ENCODE measurements at regions not wholly inside any gene's neighbourhood (a gene's known extent, or its start where the extent isn't known, plus 50 kb on each side); places are given as distances from the start of the nearest gene placed in this dataset.

DNA sequence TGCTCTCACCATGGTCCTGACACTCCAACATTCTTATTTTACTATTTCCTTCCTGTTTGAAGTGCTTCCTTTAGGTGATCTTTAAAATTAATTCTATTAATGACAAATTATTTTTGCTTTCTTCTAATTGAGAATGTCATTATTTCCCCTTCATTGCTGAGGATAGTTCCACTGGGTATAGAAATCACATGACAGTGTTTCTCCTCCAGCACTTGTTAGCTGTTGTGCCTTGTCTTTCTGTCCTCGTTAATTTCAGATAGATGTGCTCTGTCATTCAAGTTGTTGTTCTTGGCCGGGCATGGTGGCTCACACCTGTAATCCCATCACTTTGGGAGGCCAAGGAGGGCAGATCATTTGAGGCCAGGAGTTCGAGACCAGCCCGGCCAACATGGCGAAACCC, 321.0 kb upstream of the RAB6C start:
- no peak overlapping the region for H3K4me3 ChIP-seq (ENCODE audit: low read depth in 1 of 3, low read length in 3 of 3)
- 89% methylated on average over 5 of the region's 5 CpGs for WGBS
- no peak for DNase-seq (ENCODE audit: low spot score)
- no peaks in the 10 kb centered on the region for H3K36me3 ChIP-seq (ENCODE audit: control insufficient read depth in 4 of 4, insufficient read depth in 3 of 4, low read depth in 1 of 4, low read length in 3 of 4)
- H3K27me3 ChIP-seq (ENCODE audit: control insufficient read depth in 4 of 4, insufficient read depth in 4 of 4, low read length in 3 of 4): no peaks in the 10 kb centered on the region
- H3K9me3 ChIP-seq (ENCODE audit: control insufficient read depth in 4 of 4, low read length in 3 of 4): peaks cover 0 to 5% (median 2%) of the 10 kb centered on the region in 4 donors
- no peak overlapping the region for H3K27ac ChIP-seq (ENCODE audit: low read depth in 1 of 2, low read length in 2 of 2)
- no peak overlapping the region for H3K9ac ChIP-seq (ENCODE audit: low read depth in 1 of 2, low read length in 2 of 2)
- TF ChIP-seq, protein P1, sequence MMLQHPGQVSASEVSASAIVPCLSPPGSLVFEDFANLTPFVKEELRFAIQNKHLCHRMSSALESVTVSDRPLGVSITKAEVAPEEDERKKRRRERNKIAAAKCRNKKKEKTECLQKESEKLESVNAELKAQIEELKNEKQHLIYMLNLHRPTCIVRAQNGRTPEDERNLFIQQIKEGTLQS (IDR thresholded peaks at IDR 0.05): no peak
- TF ChIP-seq SP1 (IDR thresholded peaks at IDR 0.05) (no peak), TAF1 (conservative IDR thresholded peaks at IDR 0.05) (no peak)
- no peaks in the 10 kb centered on the region for H3K4me1 ChIP-seq (ENCODE audit: control insufficient read depth in 4 of 4, insufficient read depth in 4 of 4, low read length in 3 of 4)

- Histone ChIP-seq H3K4me3 (ENCODE audit: low read depth in 1 of 3, low read length in 3 of 3) (no peak overlapping the region), H3K9me3 (ENCODE audit: control insufficient read depth in 4 of 4, low read length in 3 of 4) (peaks cover 0 to 5% (median 2%) of the 10 kb centered on the region in 4 donors), H3K36me3 (ENCODE audit: control insufficient read depth in 4 of 4, insufficient read depth in 3 of 4, low read depth in 1 of 4, low read length in 3 of 4) (no peaks in the 10 kb centered on the region), H3K4me1 (ENCODE audit: control insufficient read depth in 4 of 4, insufficient read depth in 4 of 4, low read length in 3 of 4) (no peaks in the 10 kb centered on the region), H3K9ac (ENCODE audit: low read depth in 1 of 2, low read length in 2 of 2) (no peak overlapping the region), H3K27me3 (ENCODE audit: control insufficient read depth in 4 of 4, insufficient read depth in 4 of 4, low read length in 3 of 4) (peaks cover 0 to 3% (median 0%) of the 10 kb centered on the region in 4 donors), H3K27ac (ENCODE audit: low read depth in 1 of 2, low read length in 2 of 2) (no peak overlapping the region)
- DNase-seq (ENCODE audit: low spot score): no peak
- 86% methylated on average over 1 of the region's 1 CpG for WGBS
- TF ChIP-seq HNF4A (conservative IDR thresholded peaks at IDR 0.05) (no peak), RXRA (IDR thresholded peaks at IDR 0.05) (no peak), ZBTB33 (IDR thresholded peaks at IDR 0.05) (no peak), JUND (IDR thresholded peaks at IDR 0.05) (no peak), FOXA2 (IDR thresholded peaks at IDR 0.05) (no peak), HNF4G (IDR thresholded peaks at IDR 0.05) (no peak), GABPA (IDR thresholded peaks at IDR 0.05 in 1 of 2, conservative IDR thresholded peaks at IDR 0.05 in 1 of 2) (no peak), SP1 (IDR thresholded peaks at IDR 0.05) (no peak), TAF1 (conservative IDR thresholded peaks at IDR 0.05) (no peak), YY1 (IDR thresholded peaks at IDR 0.05) (no peak), RAD21 (IDR thresholded peaks at IDR 0.05) (no peak), NR2F2 (IDR thresholded peaks at IDR 0.05) (no peak)
- TF ChIP-seq, protein P2, sequence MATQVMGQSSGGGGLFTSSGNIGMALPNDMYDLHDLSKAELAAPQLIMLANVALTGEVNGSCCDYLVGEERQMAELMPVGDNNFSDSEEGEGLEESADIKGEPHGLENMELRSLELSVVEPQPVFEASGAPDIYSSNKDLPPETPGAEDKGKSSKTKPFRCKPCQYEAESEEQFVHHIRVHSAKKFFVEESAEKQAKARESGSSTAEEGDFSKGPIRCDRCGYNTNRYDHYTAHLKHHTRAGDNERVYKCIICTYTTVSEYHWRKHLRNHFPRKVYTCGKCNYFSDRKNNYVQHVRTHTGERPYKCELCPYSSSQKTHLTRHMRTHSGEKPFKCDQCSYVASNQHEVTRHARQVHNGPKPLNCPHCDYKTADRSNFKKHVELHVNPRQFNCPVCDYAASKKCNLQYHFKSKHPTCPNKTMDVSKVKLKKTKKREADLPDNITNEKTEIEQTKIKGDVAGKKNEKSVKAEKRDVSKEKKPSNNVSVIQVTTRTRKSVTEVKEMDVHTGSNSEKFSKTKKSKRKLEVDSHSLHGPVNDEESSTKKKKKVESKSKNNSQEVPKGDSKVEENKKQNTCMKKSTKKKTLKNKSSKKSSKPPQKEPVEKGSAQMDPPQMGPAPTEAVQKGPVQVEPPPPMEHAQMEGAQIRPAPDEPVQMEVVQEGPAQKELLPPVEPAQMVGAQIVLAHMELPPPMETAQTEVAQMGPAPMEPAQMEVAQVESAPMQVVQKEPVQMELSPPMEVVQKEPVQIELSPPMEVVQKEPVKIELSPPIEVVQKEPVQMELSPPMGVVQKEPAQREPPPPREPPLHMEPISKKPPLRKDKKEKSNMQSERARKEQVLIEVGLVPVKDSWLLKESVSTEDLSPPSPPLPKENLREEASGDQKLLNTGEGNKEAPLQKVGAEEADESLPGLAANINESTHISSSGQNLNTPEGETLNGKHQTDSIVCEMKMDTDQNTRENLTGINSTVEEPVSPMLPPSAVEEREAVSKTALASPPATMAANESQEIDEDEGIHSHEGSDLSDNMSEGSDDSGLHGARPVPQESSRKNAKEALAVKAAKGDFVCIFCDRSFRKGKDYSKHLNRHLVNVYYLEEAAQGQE (IDR thresholded peaks at IDR 0.05): no peak
- TF ChIP-seq, protein P1 (IDR thresholded peaks at IDR 0.05): no peak
- TF ChIP-seq, protein P3, sequence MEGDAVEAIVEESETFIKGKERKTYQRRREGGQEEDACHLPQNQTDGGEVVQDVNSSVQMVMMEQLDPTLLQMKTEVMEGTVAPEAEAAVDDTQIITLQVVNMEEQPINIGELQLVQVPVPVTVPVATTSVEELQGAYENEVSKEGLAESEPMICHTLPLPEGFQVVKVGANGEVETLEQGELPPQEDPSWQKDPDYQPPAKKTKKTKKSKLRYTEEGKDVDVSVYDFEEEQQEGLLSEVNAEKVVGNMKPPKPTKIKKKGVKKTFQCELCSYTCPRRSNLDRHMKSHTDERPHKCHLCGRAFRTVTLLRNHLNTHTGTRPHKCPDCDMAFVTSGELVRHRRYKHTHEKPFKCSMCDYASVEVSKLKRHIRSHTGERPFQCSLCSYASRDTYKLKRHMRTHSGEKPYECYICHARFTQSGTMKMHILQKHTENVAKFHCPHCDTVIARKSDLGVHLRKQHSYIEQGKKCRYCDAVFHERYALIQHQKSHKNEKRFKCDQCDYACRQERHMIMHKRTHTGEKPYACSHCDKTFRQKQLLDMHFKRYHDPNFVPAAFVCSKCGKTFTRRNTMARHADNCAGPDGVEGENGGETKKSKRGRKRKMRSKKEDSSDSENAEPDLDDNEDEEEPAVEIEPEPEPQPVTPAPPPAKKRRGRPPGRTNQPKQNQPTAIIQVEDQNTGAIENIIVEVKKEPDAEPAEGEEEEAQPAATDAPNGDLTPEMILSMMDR (IDR thresholded peaks at IDR 0.05; ENCODE audit: low read depth, low read length, missing input control): no peak
Observed at GRCh38 chr2:129661935-129662334, 317.5 kb upstream of the RAB6C start.

Measured in liver (tissue), 8 donors.